NOMO-1 treated with DMSO at 0.1 percent for 48 hours (cell line): ENCODE measurements at regions not wholly inside any gene's neighbourhood (a gene's known extent, or its start where the extent isn't known, plus 50 kb on each side); places are given as distances from the start of the nearest gene placed in this dataset.
A peak's percentile ranks its signal among the peaks of the same experiment; 100 is the strongest.
"Not testable (repeated sequence)": the region's sequence is repeated elsewhere in the genome, so short reads cannot be mapped to it uniquely, and the experiment has no call there.

Experiments used
- DNase-seq: peaks from one replicate; lab custom pipeline; 2025; ENCODE audit not compliant: unreplicated experiment; lab: John Stamatoyannopoulos, UW

- DNase-seq: no peak
Measured at GRCh38 chr10:8173243-8173865, 118.9 kb downstream of the GATA3 start.

- DNase-seq: no peak
Measured at GRCh38 chr10:8173866-8174243, 119.4 kb downstream of the GATA3 start.

- no peak for DNase-seq
Measured at GRCh38 chr10:8174762-8175161, 120.3 kb downstream of the GATA3 start.

GRCh38 chr10:8177526-8177925 is 123.0 kb downstream of the GATA3 start:
- DNase-seq: not testable (repeated sequence)

- DNase-seq: not testable (repeated sequence)
Measured at GRCh38 chr10:8179773-8180172, 125.3 kb downstream of the GATA3 start.

GRCh38 chr10:8180360-8181109 is 126.0 kb downstream of the GATA3 start:
- no peak for DNase-seq

GRCh38 chr10:8181496-8182157 is 127.1 kb downstream of the GATA3 start:
- DNase-seq: no peak

GRCh38 chr10:8182806-8183205 is 128.3 kb downstream of the GATA3 start:
- no peak for DNase-seq

- DNase-seq: peak; percentile 20
Measured at GRCh38 chr10:8183241-8183704, 128.8 kb downstream of the GATA3 start.

- no peak for DNase-seq
Measured at GRCh38 chr10:8187171-8187666, 132.7 kb downstream of the GATA3 start.

- DNase-seq: no peak
Measured at GRCh38 chr10:8189458-8189857, 135.0 kb downstream of the GATA3 start.

GRCh38 chr10:8192301-8192700 is 137.8 kb downstream of the GATA3 start:
- no peak for DNase-seq

- no peak for DNase-seq
Measured at GRCh38 chr10:8193546-8193945, 139.1 kb downstream of the GATA3 start.

GRCh38 chr10:8194050-8194449 is 139.6 kb downstream of the GATA3 start:
- DNase-seq: no peak

- no peak for DNase-seq
Measured at GRCh38 chr10:8206882-8207281, 152.4 kb downstream of the GATA3 start.

GRCh38 chr10:8211631-8212030 is 157.1 kb downstream of the GATA3 start:
- no peak for DNase-seq

GRCh38 chr10:8213735-8214134 is 159.2 kb downstream of the GATA3 start:
- no peak for DNase-seq

GRCh38 chr10:8214587-8214986 is 160.1 kb downstream of the GATA3 start:
- no peak for DNase-seq

GRCh38 chr10:8216893-8217292 is 162.4 kb downstream of the GATA3 start:
- DNase-seq: no peak

GRCh38 chr10:8221451-8221850 is 167.0 kb downstream of the GATA3 start:
- DNase-seq: no peak

GRCh38 chr10:8224591-8224990 is 170.1 kb downstream of the GATA3 start:
- DNase-seq: no peak

- no peak for DNase-seq
Measured at GRCh38 chr10:8225187-8225586, 170.7 kb downstream of the GATA3 start.
